Stomach (tissue), 4 donors: ENCODE measurements at regions not wholly inside any gene's neighbourhood (a gene's known extent, or its start where the extent isn't known, plus 50 kb on each side); places are given as distances from the start of the nearest gene placed in this dataset.

Source experiments
- EP300 ChIP-seq: sonication (generic); formaldehyde crosslinking; IDR thresholded peaks from one replicate; pipeline ENCODE4 v1.6.1; 2017; ENCODE audit warnings: antibody characterized with exemption
- POLR2A ChIP-seq, 4 donors: fragments of 450-650 bp; IDR thresholded peaks; one replicate each; pipeline ENCODE4 v1.6.1; 2016; ENCODE audit warnings: antibody characterized with exemption in 4 of 4, control low read depth in 2 of 4, mild to moderate bottlenecking in 1 of 4, moderate library complexity in 1 of 4

GRCh38 chr7:131061158-131061557 lies 266.5 kb upstream of the MKLN1 start:
- TF ChIP-seq POLR2A (IDR thresholded peaks at IDR 0.05) (no peak), EP300 (no peak)
